HUES64 (cell line): ENCODE measurements at regions not wholly inside any gene's neighbourhood (a gene's known extent, or its start where the extent isn't known, plus 50 kb on each side); places are given as distances from the start of the nearest gene placed in this dataset.

Experiments
- H3K27ac ChIP-seq: 2 replicates; pipeline ENCODE4 v1.7.0; 2013; ENCODE audit warnings: low read depth, low read length, inconsistent platforms
- H3K27me3 ChIP-seq: 2 replicates; pipeline ENCODE4 v1.6.1; 2013; ENCODE audit warnings: mild to moderate bottlenecking, low read length; ENCODE audit not compliant: insufficient read depth
- H3K36me3 ChIP-seq: 2 replicates; pipeline ENCODE4 v1.6.1; 2013; ENCODE audit warnings: mild to moderate bottlenecking, low read length; ENCODE audit not compliant: insufficient read depth
- H3K4me1 ChIP-seq: 2 replicates; pipeline ENCODE4 v1.6.1; 2013; ENCODE audit warnings: mild to moderate bottlenecking, low read length, moderate library complexity; ENCODE audit not compliant: insufficient read depth
- H3K4me3 ChIP-seq: 2 replicates; pipeline ENCODE4 v1.5.1; 2013; ENCODE audit warnings: mild to moderate bottlenecking, low read length, moderate library complexity
- H3K9ac ChIP-seq: 2 replicates; pipeline ENCODE4 v1.6.1; 2013; ENCODE audit warnings: mild to moderate bottlenecking, low read depth, low read length
- H3K9me3 ChIP-seq: 2 replicates; pipeline ENCODE4 v1.6.1; 2013; ENCODE audit warnings: low read depth, low read length; ENCODE audit not compliant: insufficient read depth
- WGBS: fragments of 150-250, 120-280 bp; methylation state at CpG from one replicate; pipeline ENCODE4 v1.1.7; 2013; ENCODE audit warnings: missing lambda C conversion rate; 5-methylcytosine and 5-hydroxymethylcytosine counted together

GRCh38 chr5:15241216-15241821, 258.7 kb upstream of the FBXL7 start:
- Histone ChIP-seq H3K27me3 (no peaks in the 10 kb centered on the region), H3K9ac (no peak overlapping the region), H3K9me3 (peaks cover 18% of the 10 kb centered on the region), H3K27ac (no peak overlapping the region), H3K36me3 (no peaks in the 10 kb centered on the region), H3K4me1 (no peaks in the 10 kb centered on the region), H3K4me3 (no peak overlapping the region)
- 100% methylated on average over 1 of the region's 1 CpG for WGBS

- H3K4me3 ChIP-seq, result no peak overlapping the region
- no peaks in the 10 kb centered on the region for H3K27me3 ChIP-seq
- no peak overlapping the region for H3K9ac ChIP-seq
- H3K27ac ChIP-seq, result no peak overlapping the region
- peaks cover 16% of the 10 kb centered on the region for H3K4me1 ChIP-seq
- WGBS, result 96% methylated on average over 2 of the region's 2 CpGs
- H3K9me3 ChIP-seq, result peaks cover 12% of the 10 kb centered on the region
- H3K36me3 ChIP-seq, result no peaks in the 10 kb centered on the region
Measured at GRCh38 chr5:15238006-15238405, 262.0 kb upstream of the FBXL7 start.

- Histone ChIP-seq H3K9ac (no peak overlapping the region), H3K4me3 (no peak overlapping the region), H3K9me3 (peaks cover 12% of the 10 kb centered on the region), H3K36me3 (no peaks in the 10 kb centered on the region), H3K27ac (no peak overlapping the region), H3K4me1 (peaks cover 16% of the 10 kb centered on the region), H3K27me3 (no peaks in the 10 kb centered on the region)
- 97% methylated on average over 4 of the region's 4 CpGs for WGBS
Measured at GRCh38 chr5:15236911-15237508, 263.0 kb upstream of the FBXL7 start.

GRCh38 chr5:15234911-15235310, 265.1 kb upstream of the FBXL7 start:
- Histone ChIP-seq H3K4me3 (no peak overlapping the region), H3K27me3 (no peaks in the 10 kb centered on the region), H3K4me1 (peaks cover 16% of the 10 kb centered on the region), H3K27ac (no peak overlapping the region), H3K9ac (no peak overlapping the region), H3K36me3 (no peaks in the 10 kb centered on the region), H3K9me3 (0 out of 2 replicates have a peak, but pooled peaks cover 4% of the 10 kb centered on the region)
- 93% methylated on average over 1 of the region's 1 CpG for WGBS

- no peak overlapping the region for H3K9ac ChIP-seq
- no peak overlapping the region for H3K4me3 ChIP-seq
- H3K36me3 ChIP-seq, result no peaks in the 10 kb centered on the region
- no peak overlapping the region; the same call in 1 of the 2 replicates for H3K27ac ChIP-seq
- 42% methylated on average over 2 of the region's 2 CpGs for WGBS
- H3K27me3 ChIP-seq, result no peaks in the 10 kb centered on the region
- H3K4me1 ChIP-seq, result peaks cover 16% of the 10 kb centered on the region
- 0 out of 2 replicates have a peak, but pooled peaks cover 2% of the 10 kb centered on the region for H3K9me3 ChIP-seq
Measured at GRCh38 chr5:15234366-15234765, 265.6 kb upstream of the FBXL7 start.

GRCh38 chr5:15233566-15233965, 266.4 kb upstream of the FBXL7 start:
- WGBS, result 85% methylated on average over 8 of the region's 8 CpGs
- H3K4me3 ChIP-seq, result no peak overlapping the region
- H3K27me3 ChIP-seq, result no peaks in the 10 kb centered on the region

GRCh38 chr5:15222156-15222555, 277.8 kb upstream of the FBXL7 start:
- H3K4me3 ChIP-seq, result no peak overlapping the region
- no peaks in the 10 kb centered on the region for H3K27me3 ChIP-seq
- no peaks in the 10 kb centered on the region for H3K36me3 ChIP-seq
- WGBS, result 63% methylated on average over 2 of the region's 2 CpGs
- H3K27ac ChIP-seq, result no peak overlapping the region
- H3K9ac ChIP-seq, result no peak overlapping the region
- H3K4me1 ChIP-seq, result no peaks in the 10 kb centered on the region
- H3K9me3 ChIP-seq, result no peaks in the 10 kb centered on the region

More at GRCh38 chr5:15233566-15233965, 266.4 kb upstream of the FBXL7 start:
- Histone ChIP-seq H3K9me3 (no peaks in the 10 kb centered on the region), H3K36me3 (no peaks in the 10 kb centered on the region), H3K4me1 (peaks cover 16% of the 10 kb centered on the region), H3K27ac (peak overlapping the region; percentile 5), H3K9ac (no peak overlapping the region)

GRCh38 chr5:15220642-15221173, 279.3 kb upstream of the FBXL7 start:
- H3K9ac ChIP-seq, result no peak overlapping the region
- H3K27me3 ChIP-seq, result no peaks in the 10 kb centered on the region
- WGBS, result 95% methylated on average over 5 of the region's 5 CpGs
- H3K9me3 ChIP-seq, result no peaks in the 10 kb centered on the region
- no peaks in the 10 kb centered on the region for H3K36me3 ChIP-seq
- no peak overlapping the region for H3K4me3 ChIP-seq
- no peak overlapping the region for H3K27ac ChIP-seq
- no peaks in the 10 kb centered on the region for H3K4me1 ChIP-seq

GRCh38 chr5:15215056-15215455, 284.9 kb upstream of the FBXL7 start:
- 93% methylated on average over 2 of the region's 2 CpGs for WGBS
- Histone ChIP-seq H3K4me3 (no peak overlapping the region), H3K36me3 (no peaks in the 10 kb centered on the region), H3K9me3 (no peaks in the 10 kb centered on the region), H3K27me3 (no peaks in the 10 kb centered on the region), H3K4me1 (no peaks in the 10 kb centered on the region), H3K9ac (no peak overlapping the region), H3K27ac (no peak overlapping the region)

- H3K9ac ChIP-seq, result no peak overlapping the region
- no peaks in the 10 kb centered on the region for H3K36me3 ChIP-seq
- no peaks in the 10 kb centered on the region for H3K9me3 ChIP-seq
- H3K4me3 ChIP-seq, result no peak overlapping the region
- WGBS, result 95% methylated on average over 1 of the region's 1 CpG
- H3K27ac ChIP-seq, result no peak overlapping the region
- no peaks in the 10 kb centered on the region for H3K4me1 ChIP-seq
- H3K27me3 ChIP-seq, result no peaks in the 10 kb centered on the region
Measured at GRCh38 chr5:15214010-15214409, 286.0 kb upstream of the FBXL7 start.

- Histone ChIP-seq H3K27ac (no peak overlapping the region), H3K27me3 (peaks cover 13% of the 10 kb centered on the region), H3K4me1 (no peaks in the 10 kb centered on the region), H3K9ac (no peak overlapping the region), H3K9me3 (no peaks in the 10 kb centered on the region), H3K4me3 (no peak overlapping the region), H3K36me3 (no peaks in the 10 kb centered on the region)
- 89% methylated on average over 3 of the region's 3 CpGs for WGBS
Measured at GRCh38 chr5:15209053-15209762, 290.8 kb upstream of the FBXL7 start.
